KMS-11 (cell line): ENCODE measurements at regions not wholly inside any gene's neighbourhood (a gene's known extent, or its start where the extent isn't known, plus 50 kb on each side); places are given as distances from the start of the nearest gene placed in this dataset.

ENCODE experiments used
- H2AFZ ChIP-seq: fragments of 200-600 bp; sonication (generic); 2 replicates; pipeline ENCODE4 v1.6.1; 2016; ENCODE audit warnings: antibody characterized with exemption, mixed run types, low read depth
- H3K27ac ChIP-seq: fragments of 200-600 bp; sonication (generic); 2 replicates; pipeline ENCODE4 v1.6.1; 2016; ENCODE audit warnings: mild to moderate bottlenecking, mixed run types
- H3K27me3 ChIP-seq: fragments of 200-600 bp; sonication (generic); 2 replicates; pipeline ENCODE4 v1.6.1; 2017; ENCODE audit warnings: mild to moderate bottlenecking, low read depth, mixed run types, moderate library complexity; ENCODE audit not compliant: insufficient read depth
- H3K36me3 ChIP-seq: fragments of 200-600 bp; sonication (generic); 2 replicates; pipeline ENCODE4 v1.6.1; 2017; ENCODE audit warnings: mild to moderate bottlenecking, mixed run types; ENCODE audit not compliant: insufficient read depth
- H3K4me1 ChIP-seq: fragments of 200-600 bp; sonication (generic); 2 replicates; pipeline ENCODE4 v1.6.1; 2016; ENCODE audit warnings: mild to moderate bottlenecking, low read depth, mixed run types; ENCODE audit not compliant: poor library complexity, severe bottlenecking
- H3K4me2 ChIP-seq: fragments of 200-600 bp; sonication (generic); 2 replicates; pipeline ENCODE4 v1.7.0; 2016; ENCODE audit warnings: mild to moderate bottlenecking, mixed run types
- H3K4me3 ChIP-seq: fragments of 200-600 bp; sonication (generic); IDR thresholded peaks from 2 replicates; pipeline ENCODE4 v1.6.1; 2017; ENCODE audit warnings: low read depth, low read length, mixed read lengths; ENCODE audit not compliant: insufficient read depth
- H3K79me2 ChIP-seq: fragments of 200-600 bp; sonication (generic); 2 replicates; pipeline ENCODE4 v1.6.1; 2016; ENCODE audit warnings: low read depth, mixed run types; ENCODE audit not compliant: insufficient read depth
- H3K9ac ChIP-seq: fragments of 200-600 bp; sonication (generic); 2 replicates; pipeline ENCODE4 v1.6.1; 2016; ENCODE audit warnings: mild to moderate bottlenecking, mixed run types
- H4K20me1 ChIP-seq: fragments of 200-600 bp; sonication (generic); 2 replicates; pipeline ENCODE4 v1.6.1; 2016; ENCODE audit warnings: mild to moderate bottlenecking, mixed run types; ENCODE audit not compliant: insufficient read depth
- TF ChIP-seq, protein P1 (sequence below): fragments of 200-600 bp; sonication (generic); conservative IDR thresholded peaks from 2 replicates; pipeline ENCODE4 v1.6.1; 2017; ENCODE audit warnings: low read depth, mild to moderate bottlenecking, antibody characterized with exemption, low read length, moderate library complexity, mixed read lengths

DNA sequence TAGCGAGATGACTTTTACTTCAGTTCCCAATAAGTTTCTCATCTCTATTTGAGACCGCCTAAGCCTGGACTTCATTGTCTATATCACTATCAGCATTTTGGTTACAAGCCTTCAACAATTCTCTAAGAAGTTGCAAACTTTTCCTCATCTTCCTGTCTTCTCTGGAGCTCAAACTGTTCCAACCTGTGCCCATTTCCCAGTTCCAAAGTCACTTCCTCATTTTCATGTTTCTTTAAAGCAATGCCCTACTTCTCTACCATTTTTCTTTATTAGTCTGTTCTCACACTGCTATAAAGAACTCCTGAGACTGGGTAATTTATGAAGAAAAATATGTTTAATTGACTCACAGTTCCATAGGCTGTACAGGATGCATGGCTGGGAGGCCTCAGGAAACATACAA is 251.9 kb downstream of the TECRL start:
- no peak overlapping the region for H2AFZ ChIP-seq
- H3K36me3 ChIP-seq: no peaks in the 10 kb centered on the region; the same call in 1 of the 2 replicates
- H3K9ac ChIP-seq: no peak overlapping the region
- H3K27me3 ChIP-seq: no peaks in the 10 kb centered on the region
- H3K27ac ChIP-seq: no peak overlapping the region
- H3K4me2 ChIP-seq: no peak overlapping the region
- TF ChIP-seq, protein P1, sequence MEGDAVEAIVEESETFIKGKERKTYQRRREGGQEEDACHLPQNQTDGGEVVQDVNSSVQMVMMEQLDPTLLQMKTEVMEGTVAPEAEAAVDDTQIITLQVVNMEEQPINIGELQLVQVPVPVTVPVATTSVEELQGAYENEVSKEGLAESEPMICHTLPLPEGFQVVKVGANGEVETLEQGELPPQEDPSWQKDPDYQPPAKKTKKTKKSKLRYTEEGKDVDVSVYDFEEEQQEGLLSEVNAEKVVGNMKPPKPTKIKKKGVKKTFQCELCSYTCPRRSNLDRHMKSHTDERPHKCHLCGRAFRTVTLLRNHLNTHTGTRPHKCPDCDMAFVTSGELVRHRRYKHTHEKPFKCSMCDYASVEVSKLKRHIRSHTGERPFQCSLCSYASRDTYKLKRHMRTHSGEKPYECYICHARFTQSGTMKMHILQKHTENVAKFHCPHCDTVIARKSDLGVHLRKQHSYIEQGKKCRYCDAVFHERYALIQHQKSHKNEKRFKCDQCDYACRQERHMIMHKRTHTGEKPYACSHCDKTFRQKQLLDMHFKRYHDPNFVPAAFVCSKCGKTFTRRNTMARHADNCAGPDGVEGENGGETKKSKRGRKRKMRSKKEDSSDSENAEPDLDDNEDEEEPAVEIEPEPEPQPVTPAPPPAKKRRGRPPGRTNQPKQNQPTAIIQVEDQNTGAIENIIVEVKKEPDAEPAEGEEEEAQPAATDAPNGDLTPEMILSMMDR: no peak
- H3K79me2 ChIP-seq: no peaks in the 10 kb centered on the region
- H3K4me1 ChIP-seq: peaks cover 31% of the 10 kb centered on the region
- no peaks in the 10 kb centered on the region for H4K20me1 ChIP-seq
- no peak overlapping the region for H3K4me3 ChIP-seq

DNA sequence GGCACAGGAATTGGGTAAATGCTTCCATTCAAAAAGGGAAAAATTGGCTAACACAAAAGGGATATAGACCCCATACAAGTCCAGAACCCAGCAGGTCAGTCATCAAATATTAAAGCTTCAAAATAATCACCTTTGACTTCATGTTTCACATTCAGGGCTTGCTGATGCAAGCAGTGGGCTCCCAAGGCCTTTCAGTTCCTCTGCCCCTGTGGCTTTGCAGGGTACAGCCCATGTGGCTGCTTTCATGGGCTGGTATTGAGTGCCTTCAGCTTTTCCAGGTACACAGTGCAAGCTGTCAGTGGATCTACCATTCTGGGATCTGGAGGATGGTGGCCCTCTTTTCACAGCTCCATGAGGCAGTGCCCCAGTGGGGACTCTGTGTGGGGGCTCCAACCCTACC is 253.0 kb downstream of the TECRL start:
- H3K9ac ChIP-seq: no peak overlapping the region
- H3K27me3 ChIP-seq: no peaks in the 10 kb centered on the region
- TF ChIP-seq, protein P1: no peak
- no peaks in the 10 kb centered on the region for H4K20me1 ChIP-seq
- no peak overlapping the region for H3K4me2 ChIP-seq
- peaks cover 31% of the 10 kb centered on the region for H3K4me1 ChIP-seq
- no peak overlapping the region for H3K27ac ChIP-seq
- no peak overlapping the region for H2AFZ ChIP-seq
- no peak overlapping the region for H3K4me3 ChIP-seq
- H3K36me3 ChIP-seq: no peaks in the 10 kb centered on the region; the same call in 1 of the 2 replicates
- H3K79me2 ChIP-seq: no peaks in the 10 kb centered on the region

DNA sequence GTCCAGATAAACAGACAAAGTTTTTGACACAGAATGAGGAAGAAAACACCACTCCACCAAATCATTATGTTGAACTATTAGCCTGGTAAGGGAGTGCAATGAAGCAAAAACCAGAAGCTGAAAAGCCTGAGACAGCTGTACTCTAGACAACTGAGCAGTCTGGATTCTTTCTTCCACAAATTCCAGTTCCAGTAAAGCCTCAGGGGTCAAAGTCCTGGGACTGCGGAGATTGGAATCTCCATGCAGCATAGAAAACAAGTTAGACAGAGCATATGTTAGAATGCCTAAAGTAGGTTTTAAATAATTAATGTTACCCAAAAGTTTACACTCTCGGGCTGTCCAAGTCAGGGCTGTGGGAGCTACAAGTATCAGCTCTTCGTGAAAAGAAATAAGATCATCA is 263.2 kb downstream of the TECRL start:
- Histone ChIP-seq H3K27me3 (no peaks in the 10 kb centered on the region), H3K27ac (no peak overlapping the region), H3K4me1 (no peaks in the 10 kb centered on the region), H3K9ac (no peak overlapping the region), H2AFZ (no peak overlapping the region), H3K79me2 (no peaks in the 10 kb centered on the region), H4K20me1 (no peaks in the 10 kb centered on the region), H3K4me2 (no peak overlapping the region), H3K4me3 (no peak overlapping the region), H3K36me3 (no peaks in the 10 kb centered on the region)
- TF ChIP-seq, protein P1: no peak

DNA sequence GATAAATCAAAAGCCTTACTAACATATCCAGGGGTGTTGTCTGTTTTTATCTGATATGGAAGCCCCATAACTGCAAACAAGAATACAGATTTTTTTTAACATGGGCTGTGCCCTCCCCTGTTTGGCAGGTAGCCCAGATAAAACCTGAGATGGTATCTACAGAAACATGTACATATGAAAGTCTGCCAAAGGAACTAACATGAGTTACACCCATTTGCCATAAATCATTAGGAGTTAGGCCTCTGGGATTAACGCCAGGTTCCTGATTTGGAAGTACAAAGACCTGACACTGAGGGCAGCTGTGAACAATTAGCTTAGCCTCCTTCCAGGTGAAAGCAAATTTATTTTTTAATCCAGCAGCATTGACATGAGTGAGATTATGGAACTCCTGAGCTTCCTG is 264.3 kb downstream of the TECRL start:
- no peaks in the 10 kb centered on the region for H3K79me2 ChIP-seq
- H3K36me3 ChIP-seq: no peaks in the 10 kb centered on the region
- no peaks in the 10 kb centered on the region for H4K20me1 ChIP-seq
- H3K27me3 ChIP-seq: no peaks in the 10 kb centered on the region
- TF ChIP-seq, protein P1: no peak
- no peak overlapping the region for H3K4me2 ChIP-seq
- H3K4me1 ChIP-seq: no peaks in the 10 kb centered on the region
- H2AFZ ChIP-seq: no peak overlapping the region
- no peak overlapping the region for H3K27ac ChIP-seq
- H3K4me3 ChIP-seq: no peak overlapping the region
- no peak overlapping the region for H3K9ac ChIP-seq
